ENCODE measurements at regions not wholly inside any gene's neighbourhood (a gene's known extent, or its start where the extent isn't known, plus 50 kb on each side); places are given as distances from the start of the nearest gene placed in this dataset.

DNA sequence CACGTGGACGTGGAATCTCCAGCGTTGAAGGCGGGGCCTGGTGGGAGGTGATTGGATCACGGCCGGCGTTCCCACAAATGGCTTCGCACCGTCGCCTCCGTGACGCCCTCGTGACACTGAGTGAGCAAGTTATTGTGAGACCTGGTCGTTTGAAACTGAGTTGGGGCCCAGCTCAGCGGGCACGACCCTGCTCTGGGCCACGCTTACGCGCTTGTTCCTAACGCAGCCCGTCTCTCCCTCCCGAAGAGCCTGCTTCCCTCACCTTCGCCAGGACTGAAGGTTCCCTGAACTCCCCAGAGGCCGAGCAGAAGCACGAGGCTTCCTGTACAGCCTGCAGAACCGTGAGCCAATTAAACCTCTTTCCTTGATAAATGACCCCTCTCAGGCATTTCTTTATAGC lies 121.8 kb downstream of the RTP5 start:
- TF ChIP-seq, protein P1, sequence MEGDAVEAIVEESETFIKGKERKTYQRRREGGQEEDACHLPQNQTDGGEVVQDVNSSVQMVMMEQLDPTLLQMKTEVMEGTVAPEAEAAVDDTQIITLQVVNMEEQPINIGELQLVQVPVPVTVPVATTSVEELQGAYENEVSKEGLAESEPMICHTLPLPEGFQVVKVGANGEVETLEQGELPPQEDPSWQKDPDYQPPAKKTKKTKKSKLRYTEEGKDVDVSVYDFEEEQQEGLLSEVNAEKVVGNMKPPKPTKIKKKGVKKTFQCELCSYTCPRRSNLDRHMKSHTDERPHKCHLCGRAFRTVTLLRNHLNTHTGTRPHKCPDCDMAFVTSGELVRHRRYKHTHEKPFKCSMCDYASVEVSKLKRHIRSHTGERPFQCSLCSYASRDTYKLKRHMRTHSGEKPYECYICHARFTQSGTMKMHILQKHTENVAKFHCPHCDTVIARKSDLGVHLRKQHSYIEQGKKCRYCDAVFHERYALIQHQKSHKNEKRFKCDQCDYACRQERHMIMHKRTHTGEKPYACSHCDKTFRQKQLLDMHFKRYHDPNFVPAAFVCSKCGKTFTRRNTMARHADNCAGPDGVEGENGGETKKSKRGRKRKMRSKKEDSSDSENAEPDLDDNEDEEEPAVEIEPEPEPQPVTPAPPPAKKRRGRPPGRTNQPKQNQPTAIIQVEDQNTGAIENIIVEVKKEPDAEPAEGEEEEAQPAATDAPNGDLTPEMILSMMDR (IDR thresholded peaks at IDR 0.05), result no peak
- TF ChIP-seq POLR2A (IDR thresholded peaks at IDR 0.05), result no peak

Data from adrenal gland (tissue), 5 donors.